HEK293T (cell line): ENCODE measurements at regions not wholly inside any gene's neighbourhood (a gene's known extent, or its start where the extent isn't known, plus 50 kb on each side); places are given as distances from the start of the nearest gene placed in this dataset.

Experiments
- FOXM1 ChIP-seq: fragments of 450-650 bp; IDR thresholded peaks from 2 replicates; pipeline ENCODE4 v1.6.1; 2017; ENCODE audit warnings: mild to moderate bottlenecking, borderline replicate concordance
- HDGF ChIP-seq: fragments of 450-650 bp; IDR thresholded peaks from 2 replicates; pipeline ENCODE4 v1.6.1; 2017; ENCODE audit warnings: antibody characterized with exemption, borderline replicate concordance
- NFRKB ChIP-seq: fragments of 450-650 bp; IDR thresholded peaks from 2 replicates; pipeline ENCODE4 v1.6.1; 2016; ENCODE audit warnings: mild to moderate bottlenecking, moderate library complexity
- SP1 ChIP-seq: fragments of 450-650 bp; IDR thresholded peaks from 2 replicates; pipeline ENCODE4 v1.6.1; 2017
- SUZ12 ChIP-seq: fragments of 450-650 bp; IDR thresholded peaks from 2 replicates; pipeline ENCODE4 v1.6.1; 2016; ENCODE audit warnings: mild to moderate bottlenecking
- TARDBP ChIP-seq: fragments of 450-650 bp; IDR thresholded peaks from 2 replicates; pipeline ENCODE4 v1.6.1; 2016

- TF ChIP-seq SUZ12 (no peak), NFRKB (no peak), FOXM1 (no peak), SP1 (no peak), TARDBP (no peak), HDGF (no peak)
Measured at GRCh38 chr11:116517584-116517983, 255.2 kb downstream of the BUD13 start.
